Osteocyte (in vitro differentiated cells): ENCODE measurements at regions not wholly inside any gene's neighbourhood (a gene's known extent, or its start where the extent isn't known, plus 50 kb on each side); places are given as distances from the start of the nearest gene placed in this dataset.

Experiments used
- DNase-seq: peaks from one replicate; pipeline ENCODE4 v3.0.0; 2021; ENCODE audit warnings: mixed read lengths; ENCODE audit not compliant: unreplicated experiment; ENCODE audit errors: extremely low spot score
- H3K27ac Mint-ChIP-seq: one replicate; pipeline ENCODE4 v1.8.0; 2021; ENCODE audit warnings: mild to moderate bottlenecking, mixed read lengths; ENCODE audit not compliant: unreplicated experiment
- H3K27me3 Mint-ChIP-seq: one replicate; pipeline ENCODE4 v1.8.0; 2021; ENCODE audit warnings: mixed read lengths; ENCODE audit not compliant: unreplicated experiment
- H3K36me3 Mint-ChIP-seq: one replicate; pipeline ENCODE4 v1.8.0; 2021; ENCODE audit warnings: mixed read lengths; ENCODE audit not compliant: unreplicated experiment
- H3K4me1 Mint-ChIP-seq: one replicate; pipeline ENCODE4 v1.8.0; 2021; ENCODE audit warnings: mixed read lengths; ENCODE audit not compliant: unreplicated experiment
- H3K4me3 Mint-ChIP-seq: one replicate; pipeline ENCODE4 v1.8.0; 2021; ENCODE audit warnings: mild to moderate bottlenecking, moderate library complexity, mixed read lengths; ENCODE audit not compliant: unreplicated experiment
- H3K9me3 Mint-ChIP-seq: one replicate; pipeline ENCODE4 v1.8.0; 2021; ENCODE audit warnings: mixed read lengths; ENCODE audit not compliant: unreplicated experiment
- CTCF ChIP-seq: fragments of 200-600 bp; sonication (generic); IDR thresholded peaks from 2 replicates; pipeline ENCODE4 v1.5.0; 2021; ENCODE audit warnings: antibody characterized with exemption, mild to moderate bottlenecking, moderate library complexity

GRCh38 chr2:184338771-184339170 is 259.6 kb upstream of the ZNF804A start:
- no peak for DNase-seq
- H3K36me3 Mint-ChIP-seq = no peaks in the 10 kb centered on the region
- H3K27ac Mint-ChIP-seq = no peak overlapping the region
- H3K4me3 Mint-ChIP-seq = no peak overlapping the region
- no peaks in the 10 kb centered on the region for H3K27me3 Mint-ChIP-seq
- no peaks in the 10 kb centered on the region for H3K9me3 Mint-ChIP-seq
- no peak for TF ChIP-seq CTCF
- H3K4me1 Mint-ChIP-seq = peaks cover 7% of the 10 kb centered on the region

DNA sequence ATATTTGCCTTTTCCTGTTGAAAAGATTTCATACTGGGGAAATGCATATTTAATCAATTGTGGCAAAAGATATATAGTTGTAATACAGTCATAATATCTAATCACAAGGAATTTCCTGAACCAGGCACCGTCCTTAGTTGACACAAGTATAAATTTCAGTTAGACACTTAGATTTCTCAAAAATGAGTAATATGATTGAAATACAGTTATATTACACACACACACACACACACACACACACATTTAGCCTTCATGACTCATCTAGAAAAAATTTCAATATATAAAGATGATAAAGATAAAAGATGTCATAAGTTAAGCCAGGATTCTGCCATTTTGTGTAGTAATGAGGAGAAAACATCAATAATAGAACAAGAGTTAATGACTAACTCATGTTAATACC is 258.4 kb upstream of the ZNF804A start:
- no peak for TF ChIP-seq CTCF
- no peak for DNase-seq
- Mint-ChIP-seq H3K9me3 (no peaks in the 10 kb centered on the region), H3K36me3 (no peaks in the 10 kb centered on the region), H3K27me3 (no peaks in the 10 kb centered on the region), H3K4me3 (no peak overlapping the region), H3K4me1 (peaks cover 7% of the 10 kb centered on the region), H3K27ac (no peak overlapping the region)

DNA sequence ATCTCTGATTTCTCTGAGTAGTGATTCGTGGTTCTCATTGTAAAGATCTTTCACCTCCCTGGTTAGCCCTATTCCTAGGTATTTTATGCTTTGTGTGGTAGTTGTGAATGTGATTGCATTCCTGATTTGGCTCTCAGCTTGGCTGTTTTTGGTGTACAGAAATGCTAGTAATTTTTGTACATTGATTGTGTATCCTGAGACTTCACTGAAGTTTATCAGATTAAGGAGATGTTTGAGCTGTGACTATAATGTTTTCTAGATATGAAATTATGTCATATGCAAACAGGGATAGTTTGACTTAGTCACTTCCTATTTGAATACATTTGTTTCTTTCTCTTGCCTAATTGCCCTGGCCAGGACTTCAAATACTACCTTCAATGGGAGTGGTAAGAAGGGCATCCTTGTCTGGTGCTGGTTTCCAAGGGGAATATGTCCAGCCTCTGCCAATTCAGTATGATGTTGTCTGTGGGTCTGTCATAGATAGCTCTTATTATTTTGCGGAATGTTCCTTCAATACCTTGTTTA is 251.9 kb upstream of the ZNF804A start:
- no peaks in the 10 kb centered on the region for H3K9me3 Mint-ChIP-seq
- no peak overlapping the region for H3K27ac Mint-ChIP-seq
- no peaks in the 10 kb centered on the region for H3K27me3 Mint-ChIP-seq
- no peaks in the 10 kb centered on the region for H3K4me1 Mint-ChIP-seq
- no peaks in the 10 kb centered on the region for H3K36me3 Mint-ChIP-seq
- H3K4me3 Mint-ChIP-seq = no peak overlapping the region
- no peak for DNase-seq
- TF ChIP-seq CTCF = no peak

DNA sequence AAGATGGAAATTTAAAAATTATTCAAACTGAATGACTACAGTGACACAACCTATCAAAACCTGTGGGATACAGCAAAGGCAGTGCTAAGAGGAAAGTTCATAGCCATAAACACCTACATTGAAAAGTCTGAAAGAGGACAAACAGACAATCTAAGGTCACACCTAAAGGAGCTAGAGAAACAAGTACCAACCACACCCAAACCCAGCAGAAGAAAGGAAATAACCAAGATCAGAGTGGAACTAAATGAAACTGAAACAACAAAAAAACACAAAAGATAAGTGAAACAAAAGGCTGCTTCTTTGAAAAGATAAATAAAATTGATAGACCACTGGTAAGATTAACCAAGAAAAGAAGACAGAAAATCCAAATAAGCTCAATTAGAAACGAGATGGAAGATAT is 247.2 kb upstream of the ZNF804A start:
- Mint-ChIP-seq H3K9me3 (no peaks in the 10 kb centered on the region), H3K4me1 (no peaks in the 10 kb centered on the region), H3K27ac (no peak overlapping the region), H3K27me3 (peaks cover 4% of the 10 kb centered on the region), H3K36me3 (no peaks in the 10 kb centered on the region), H3K4me3 (no peak overlapping the region)
- DNase-seq = no peak
- TF ChIP-seq CTCF = no peak

- TF ChIP-seq CTCF = no peak
- no peak for DNase-seq
- Mint-ChIP-seq H3K27ac (no peak overlapping the region), H3K4me3 (no peak overlapping the region), H3K36me3 (no peaks in the 10 kb centered on the region), H3K9me3 (no peaks in the 10 kb centered on the region), H3K4me1 (no peaks in the 10 kb centered on the region), H3K27me3 (peaks cover 6% of the 10 kb centered on the region)
Observed at GRCh38 chr2:184357033-184357432, 241.3 kb upstream of the ZNF804A start.
